ENCODE measurements at regions not wholly inside any gene's neighbourhood (a gene's known extent, or its start where the extent isn't known, plus 50 kb on each side); places are given as distances from the start of the nearest gene placed in this dataset.

DNA sequence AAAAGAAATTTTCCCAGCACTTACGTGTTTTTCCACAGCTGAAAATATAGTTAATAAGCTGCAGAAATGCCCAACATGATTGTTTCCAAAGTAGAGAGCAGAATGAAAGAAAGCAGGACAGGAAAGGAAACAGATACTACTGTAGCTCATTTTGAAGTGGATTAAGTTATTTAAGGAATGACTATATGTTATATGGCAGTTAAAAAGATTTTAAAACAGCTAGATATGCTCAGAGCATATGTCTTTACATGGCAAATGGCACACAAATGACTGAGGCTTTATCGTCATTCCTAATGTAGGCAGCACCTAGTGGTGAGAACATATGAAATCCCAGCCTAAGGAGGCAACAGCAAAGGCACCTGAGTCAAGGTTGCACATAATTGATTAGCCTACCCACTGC lies 106.6 kb upstream of the SEMA6D start:
- TF ChIP-seq GATA2 (IDR thresholded peaks at IDR 0.05; ENCODE audit: low read depth, low read length): no peak
- TF ChIP-seq GATA3 (IDR thresholded peaks at IDR 0.05; ENCODE audit: low read depth, low read length): no peak
